GM12891 (cell line): ENCODE measurements at regions not wholly inside any gene's neighbourhood (a gene's known extent, or its start where the extent isn't known, plus 50 kb on each side); places are given as distances from the start of the nearest gene placed in this dataset.

Experiments used
- POLR2A ChIP-seq: IDR thresholded peaks from 2 replicates; pipeline ENCODE4 v1.6.1; 2011; ENCODE audit warnings: low read depth, low read length, control low read depth
- POLR2AphosphoS5 ChIP-seq: IDR thresholded peaks from 2 replicates; pipeline ENCODE4 v1.6.1; 2011; ENCODE audit warnings: low read depth, low read length, control low read depth
- SPI1 ChIP-seq: IDR thresholded peaks from 2 replicates; pipeline ENCODE4 v1.6.1; 2011; ENCODE audit warnings: low read depth, low read length, control low read depth
- TAF1 ChIP-seq: IDR thresholded peaks from 2 replicates; pipeline ENCODE4 v1.6.1; 2011; ENCODE audit warnings: low read depth, low read length, control low read depth

GRCh38 chr9:89790542-89791109, 185.8 kb downstream of the GADD45G start:
- no peak for TF ChIP-seq POLR2A
- TF ChIP-seq SPI1 = no peak
- TF ChIP-seq POLR2AphosphoS5 = no peak
- TF ChIP-seq TAF1 = no peak
